Adrenal gland (tissue), 5 donors: ENCODE measurements at regions not wholly inside any gene's neighbourhood (a gene's known extent, or its start where the extent isn't known, plus 50 kb on each side); places are given as distances from the start of the nearest gene placed in this dataset.

ENCODE experiments used
- CTCF ChIP-seq, 6 experiments: fragments of 450-650 bp in 4 of 6; fragments of 200-600 bp in 2 of 6; sonication (generic) in 1 of 6; IDR thresholded peaks; 1 replicate in 5 of 6; 2 replicates in 1 of 6; pipeline versions ENCODE4 v1.5.1 to v1.8.0; 2016 to 2021; ENCODE audit warnings: antibody characterized with exemption in 6 of 6, mild to moderate bottlenecking in 2 of 6, moderate library complexity in 1 of 6
- POLR2A ChIP-seq, 2 donors: fragments of 450-650 bp; IDR thresholded peaks; one replicate each; pipeline ENCODE4 v1.6.1; 2017; ENCODE audit warnings: antibody characterized with exemption in 2 of 2, mild to moderate bottlenecking in 2 of 2, moderate library complexity in 1 of 2
- donor health status: DM: no; HTN: no; CAD: no.

- TF ChIP-seq POLR2A (IDR thresholded peaks at IDR 0.05) = no peak
- TF ChIP-seq CTCF (IDR thresholded peaks at IDR 0.05) = no peak
Observed at GRCh38 chr12:23342407-23342806, 607.1 kb downstream of the SOX5 start.
